ENCODE measurements at regions not wholly inside any gene's neighbourhood (a gene's known extent, or its start where the extent isn't known, plus 50 kb on each side); places are given as distances from the start of the nearest gene placed in this dataset.

DNA sequence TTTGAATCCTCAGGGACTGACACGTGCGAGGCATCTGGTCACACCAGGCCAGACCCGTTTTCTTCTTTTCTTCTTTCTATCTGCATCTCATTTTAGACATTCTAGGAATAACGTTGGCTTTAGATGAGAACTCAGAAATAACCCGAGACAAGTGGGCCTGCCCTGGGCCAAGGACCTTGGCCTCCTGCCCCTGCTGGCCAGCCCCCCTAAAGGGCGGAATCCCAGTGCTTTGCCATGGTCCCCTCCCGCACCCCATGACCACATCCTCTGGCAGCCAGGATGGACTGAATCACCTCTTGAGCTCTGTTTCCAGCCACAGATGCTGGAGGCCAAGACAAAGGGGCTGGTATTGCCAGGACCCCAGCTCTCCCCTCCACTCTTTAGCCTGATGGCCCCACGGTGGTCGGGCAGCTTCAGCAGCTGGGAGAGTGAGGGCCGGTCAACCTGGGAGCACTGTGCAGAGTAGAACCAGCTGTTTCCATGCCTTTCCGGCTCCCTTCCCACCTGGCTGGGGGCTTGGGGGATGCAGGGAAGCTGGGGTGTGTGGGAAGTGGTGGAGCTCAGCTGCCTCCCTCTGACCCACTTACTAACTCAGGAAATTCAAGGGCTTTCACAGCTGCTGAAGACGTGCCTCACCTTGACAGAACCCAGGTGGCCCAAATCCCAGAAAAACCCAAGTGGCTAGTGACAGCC lies 190.9 kb downstream of the FAM43A start:
- DNase-seq (ENCODE audit: low read depth in 6 of 9, low spot score in 9 of 9), result no peak
- H3K4me1 ChIP-seq (ENCODE audit: control insufficient read depth in 2 of 2, insufficient read depth in 2 of 2, low read length in 2 of 2), result peaks cover 2 to 26% of the 10 kb centered on the region in 2 donors

DNA sequence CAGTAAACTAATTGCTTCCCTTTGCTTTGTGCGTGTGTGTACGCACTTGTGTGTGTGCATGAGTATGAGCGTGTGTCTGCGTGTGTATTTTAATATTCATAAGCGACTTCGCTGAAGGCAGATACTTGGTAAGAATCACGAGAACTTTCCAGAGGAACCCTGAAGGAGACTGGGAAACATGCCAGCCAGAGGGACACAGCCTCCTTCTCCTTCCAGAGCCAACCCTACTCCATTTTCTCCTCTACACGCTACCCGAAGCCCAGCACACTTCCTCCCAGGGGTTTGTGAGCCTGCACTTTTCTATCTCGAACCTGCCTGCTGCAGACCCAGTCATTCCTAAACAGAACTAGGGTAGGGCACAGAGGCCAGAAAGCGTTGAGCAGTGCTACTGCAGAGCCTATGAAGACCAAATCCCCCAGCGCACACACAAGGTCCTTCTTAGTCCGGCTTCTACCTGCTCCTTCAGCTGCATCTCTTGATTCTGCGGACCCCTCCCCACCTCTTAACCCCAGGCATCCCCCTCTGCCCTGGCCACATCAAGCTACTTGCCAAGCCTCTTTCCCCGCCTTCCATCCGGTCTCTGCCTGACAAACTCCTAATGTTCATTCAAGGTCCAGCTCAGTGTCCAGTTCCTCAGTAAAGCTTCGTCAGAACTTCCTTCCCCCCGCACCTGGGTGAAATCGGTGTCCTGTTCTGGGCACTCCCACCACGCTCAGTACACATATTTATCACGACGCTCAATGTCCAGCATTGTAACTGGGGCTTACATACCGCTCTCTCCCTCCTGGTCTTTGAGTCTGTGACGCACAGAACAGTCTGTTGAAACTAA lies 191.8 kb downstream of the FAM43A start:
- WGBS, result 94% methylated on average over 24 of the region's 24 CpGs
- no peak for DNase-seq (ENCODE audit: low read depth in 6 of 9, low spot score in 9 of 9)
- H3K4me3 ChIP-seq (ENCODE audit: low read length in 2 of 2), result no peak overlapping the region
- no peak overlapping the region for H3K27ac ChIP-seq (ENCODE audit: low read depth in 1 of 2, low read length in 1 of 2)
- no peaks in the 10 kb centered on the region for H3K27me3 ChIP-seq (ENCODE audit: control insufficient read depth in 2 of 2, insufficient read depth in 1 of 2, low read length in 1 of 2)
- H3K9me3 ChIP-seq (ENCODE audit: control insufficient read depth in 2 of 2, insufficient read depth in 1 of 2, low read length in 1 of 2), result no peaks in the 10 kb centered on the region
- peaks cover 2 to 24% of the 10 kb centered on the region in 2 donors for H3K4me1 ChIP-seq (ENCODE audit: control insufficient read depth in 2 of 2, insufficient read depth in 2 of 2, low read length in 2 of 2)
- H3K36me3 ChIP-seq (ENCODE audit: control insufficient read depth in 2 of 2, insufficient read depth in 2 of 2, low read length in 1 of 2), result no peaks in the 10 kb centered on the region

More for the DNA sequence above, 190.9 kb downstream of the FAM43A start:
- Histone ChIP-seq H3K4me3 (ENCODE audit: low read length in 2 of 2) (no peak overlapping the region), H3K27ac (ENCODE audit: low read depth in 1 of 2, low read length in 1 of 2) (no peak overlapping the region), H3K36me3 (ENCODE audit: control insufficient read depth in 2 of 2, insufficient read depth in 2 of 2, low read length in 1 of 2) (no peaks in the 10 kb centered on the region), H3K9me3 (ENCODE audit: control insufficient read depth in 2 of 2, insufficient read depth in 1 of 2, low read length in 1 of 2) (no peaks in the 10 kb centered on the region), H3K27me3 (ENCODE audit: control insufficient read depth in 2 of 2, insufficient read depth in 1 of 2, low read length in 1 of 2) (no peaks in the 10 kb centered on the region)
- WGBS, result 95% methylated on average over 12 of the region's 12 CpGs

DNA sequence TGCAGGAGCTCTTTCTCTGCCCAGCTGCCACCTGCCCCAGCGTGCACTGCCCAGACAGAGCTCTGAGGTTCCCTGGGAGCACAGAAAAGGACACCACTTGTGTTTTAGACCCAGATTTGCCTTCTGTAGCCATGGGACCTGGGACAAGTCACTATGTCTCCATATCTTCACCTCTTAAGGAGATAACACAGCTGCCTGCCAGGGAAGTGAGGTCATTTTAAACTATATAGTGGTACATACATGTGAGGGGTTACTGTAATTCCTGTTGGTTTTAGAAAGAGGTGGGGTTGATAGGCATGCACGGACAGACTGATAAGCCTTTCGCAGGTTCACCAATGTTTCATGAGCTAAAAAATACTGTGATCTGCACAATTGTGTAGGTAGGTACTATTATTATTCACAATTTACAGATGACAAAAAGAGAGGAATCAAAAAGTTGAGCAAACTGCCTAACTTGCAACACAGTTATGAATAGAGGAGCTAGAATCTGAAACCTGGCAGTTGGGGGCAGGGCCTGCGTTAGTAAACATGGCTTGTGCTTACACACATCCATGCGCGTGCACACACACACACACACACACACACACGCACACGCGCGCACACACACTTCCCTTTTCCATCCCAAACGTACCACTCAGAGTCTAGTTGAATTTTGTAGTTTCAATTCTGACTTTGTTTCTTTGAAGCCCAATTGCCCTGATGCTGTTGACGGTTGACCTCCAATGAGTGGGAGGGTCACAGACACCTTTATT lies 193.6 kb downstream of the FAM43A start:
- peak in 3 of 9 donors; percentile 5 to 50 (median 18) for DNase-seq (ENCODE audit: low read depth in 6 of 9, low spot score in 9 of 9)
- H3K36me3 ChIP-seq (ENCODE audit: control insufficient read depth in 2 of 2, insufficient read depth in 2 of 2, low read length in 1 of 2), result no peaks in the 10 kb centered on the region
- no peak overlapping the region for H3K4me3 ChIP-seq (ENCODE audit: low read length in 2 of 2)
- H3K27ac ChIP-seq (ENCODE audit: low read depth in 1 of 2, low read length in 1 of 2), result no peak overlapping the region
- peaks cover 0 to 4% of the 10 kb centered on the region in 2 donors for H3K9me3 ChIP-seq (ENCODE audit: control insufficient read depth in 2 of 2, insufficient read depth in 1 of 2, low read length in 1 of 2)
- 31% methylated on average over 12 of the region's 12 CpGs for WGBS
- H3K4me1 ChIP-seq (ENCODE audit: control insufficient read depth in 2 of 2, insufficient read depth in 2 of 2, low read length in 2 of 2), result peaks cover 2 to 24% of the 10 kb centered on the region in 2 donors
- no peaks in the 10 kb centered on the region for H3K27me3 ChIP-seq (ENCODE audit: control insufficient read depth in 2 of 2, insufficient read depth in 1 of 2, low read length in 1 of 2)

DNA sequence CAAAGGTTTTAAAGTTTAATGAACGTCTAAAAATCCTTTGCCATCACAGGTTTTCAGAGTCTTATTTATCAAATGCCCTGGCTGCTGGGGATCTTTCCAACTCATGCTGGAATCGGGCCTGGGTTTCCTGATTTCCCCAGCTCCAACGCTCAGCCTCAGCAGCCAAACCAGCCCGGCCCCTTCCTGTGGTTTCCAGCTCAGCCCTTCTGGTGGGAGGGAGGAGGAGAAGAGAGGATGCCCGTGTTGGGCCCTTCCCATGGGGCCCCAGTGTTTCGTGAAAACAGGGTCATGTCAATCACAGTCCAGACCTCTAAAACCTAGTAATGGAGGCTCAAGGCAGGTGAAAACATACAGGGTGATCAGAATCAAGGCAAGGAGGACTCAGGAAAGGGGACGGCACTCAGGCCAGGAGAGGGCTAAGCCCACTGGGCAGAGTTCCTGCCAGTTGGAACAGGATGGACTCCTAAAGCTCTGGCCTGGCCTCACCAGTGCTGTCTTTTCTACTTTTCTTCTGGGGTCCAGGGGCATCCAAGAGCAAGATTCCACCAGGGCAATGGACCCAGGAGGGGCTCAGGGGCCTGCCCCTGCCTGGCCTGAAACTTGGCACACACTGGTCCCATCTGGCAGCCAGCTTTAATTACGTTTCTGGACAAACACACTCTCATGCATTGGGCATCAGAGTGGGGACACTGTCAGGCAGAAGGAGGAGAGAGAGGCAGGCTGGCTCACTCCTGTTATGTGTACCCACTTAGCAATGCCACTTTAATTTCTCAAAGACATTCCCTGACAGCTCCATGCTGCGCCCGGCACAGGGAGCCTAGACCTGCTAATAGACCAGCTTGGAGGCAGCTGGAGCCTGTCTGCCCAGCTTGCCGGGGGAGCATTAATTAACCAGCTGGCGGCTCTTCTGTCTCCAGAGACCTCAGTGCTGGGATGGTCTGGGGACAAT lies 194.6 kb downstream of the FAM43A start:
- Histone ChIP-seq H3K27me3 (ENCODE audit: control insufficient read depth in 2 of 2, insufficient read depth in 1 of 2, low read length in 1 of 2) (no peaks in the 10 kb centered on the region), H3K27ac (ENCODE audit: low read depth in 1 of 2, low read length in 1 of 2) (no peak overlapping the region), H3K36me3 (ENCODE audit: control insufficient read depth in 2 of 2, insufficient read depth in 2 of 2, low read length in 1 of 2) (no peaks in the 10 kb centered on the region), H3K4me1 (ENCODE audit: control insufficient read depth in 2 of 2, insufficient read depth in 2 of 2, low read length in 2 of 2) (peaks cover 2 to 24% of the 10 kb centered on the region in 2 donors), H3K9me3 (ENCODE audit: control insufficient read depth in 2 of 2, insufficient read depth in 1 of 2, low read length in 1 of 2) (peaks cover 0 to 12% of the 10 kb centered on the region in 2 donors), H3K4me3 (ENCODE audit: low read length in 2 of 2) (no peak overlapping the region)
- 48% methylated on average over 12 of the region's 12 CpGs for WGBS
- peak in 2 of 9 donors; percentile 7 to 31 for DNase-seq (ENCODE audit: low read depth in 6 of 9, low spot score in 9 of 9)

DNA sequence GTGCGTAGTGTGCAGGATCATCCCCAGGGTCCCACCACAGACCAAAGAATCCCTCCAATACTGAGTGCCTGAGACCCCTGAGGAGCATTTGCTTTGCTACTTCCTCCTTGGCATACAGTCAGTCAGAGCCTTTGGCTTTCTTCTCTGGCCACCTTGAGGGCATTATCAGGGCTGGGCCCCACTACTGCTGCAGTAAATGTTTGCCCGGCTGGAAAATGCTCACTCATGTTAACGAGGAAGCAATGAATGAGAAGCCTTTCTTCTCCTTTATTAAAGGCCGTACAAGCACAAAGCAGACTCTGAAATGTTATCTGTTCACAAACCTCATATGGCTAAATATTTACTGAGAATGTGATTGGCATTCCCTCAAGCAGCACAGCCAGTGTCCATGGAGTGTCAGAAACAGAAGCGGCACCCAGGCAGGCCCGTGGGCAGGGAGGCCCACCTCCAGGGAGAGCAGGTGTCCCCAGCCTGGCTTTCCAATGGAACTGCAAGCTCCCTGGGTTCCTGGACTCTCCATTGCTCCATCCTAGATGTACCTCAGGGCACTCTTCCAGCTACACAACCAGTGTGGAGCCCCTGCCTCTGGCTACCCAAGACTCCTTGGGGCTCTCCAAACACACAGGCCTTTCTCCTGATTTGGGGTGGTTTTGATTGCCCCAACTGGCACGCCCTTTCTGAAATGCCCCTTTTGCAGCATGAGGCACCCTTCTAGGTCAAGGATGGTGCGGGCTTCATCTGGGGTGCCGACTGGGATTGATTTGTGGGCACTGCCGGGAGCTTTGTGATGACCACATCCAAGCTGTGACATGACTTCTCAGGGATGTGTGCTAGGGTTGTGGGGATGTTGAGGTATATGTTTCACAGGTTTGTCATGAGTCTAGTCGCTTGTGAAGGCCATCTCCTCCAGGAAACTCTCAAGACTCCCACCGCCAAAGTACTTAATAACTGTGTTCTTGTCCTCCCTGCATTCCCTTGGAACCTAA lies 195.6 kb downstream of the FAM43A start:
- Histone ChIP-seq H3K4me3 (ENCODE audit: low read length in 2 of 2) (no peak overlapping the region), H3K27ac (ENCODE audit: low read depth in 1 of 2, low read length in 1 of 2) (no peak overlapping the region), H3K9me3 (ENCODE audit: control insufficient read depth in 2 of 2, insufficient read depth in 1 of 2, low read length in 1 of 2) (peaks cover 0 to 12% of the 10 kb centered on the region in 2 donors), H3K4me1 (ENCODE audit: control insufficient read depth in 2 of 2, insufficient read depth in 2 of 2, low read length in 2 of 2) (peaks cover 2 to 24% of the 10 kb centered on the region in 2 donors), H3K36me3 (ENCODE audit: control insufficient read depth in 2 of 2, insufficient read depth in 2 of 2, low read length in 1 of 2) (no peaks in the 10 kb centered on the region), H3K27me3 (ENCODE audit: control insufficient read depth in 2 of 2, insufficient read depth in 1 of 2, low read length in 1 of 2) (no peaks in the 10 kb centered on the region)
- 88% methylated on average over 12 of the region's 12 CpGs for WGBS
- no peak for DNase-seq (ENCODE audit: low read depth in 6 of 9, low spot score in 9 of 9)

DNA sequence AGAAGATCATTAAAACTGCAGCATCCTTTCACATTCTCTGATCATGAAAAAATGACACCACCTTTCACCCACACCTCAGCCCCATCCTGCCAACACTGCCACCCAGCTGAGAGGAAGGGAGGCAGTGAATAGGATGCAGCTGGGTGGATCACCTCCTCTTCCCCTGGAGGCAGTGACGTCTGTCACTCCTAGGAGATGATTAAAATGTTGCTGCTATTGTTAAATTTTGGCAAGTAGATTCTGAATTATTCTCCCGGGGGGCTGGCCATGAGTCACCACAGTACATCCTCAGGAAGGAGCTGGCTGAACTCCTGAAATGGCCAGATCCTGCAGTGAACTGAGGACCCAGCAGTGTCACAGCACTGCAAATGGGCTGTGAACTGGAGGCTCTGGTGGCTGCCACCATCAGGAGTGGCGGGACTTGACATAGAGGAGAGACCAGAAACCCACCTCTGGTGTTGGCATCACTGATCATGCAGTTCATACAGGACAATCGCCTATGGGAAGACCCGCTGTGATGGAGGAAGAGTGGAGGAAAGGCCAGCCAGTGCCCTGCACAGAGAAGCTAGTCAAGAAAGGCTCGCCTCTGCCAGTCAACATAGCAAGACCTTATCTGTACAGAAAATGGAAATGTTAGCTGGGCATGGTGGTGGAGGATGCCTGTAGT lies 199.1 kb downstream of the FAM43A start:
- no peak overlapping the region for H3K27ac ChIP-seq (ENCODE audit: low read depth in 1 of 2, low read length in 1 of 2)
- WGBS, result 94% methylated on average over 6 of the region's 6 CpGs
- H3K4me1 ChIP-seq (ENCODE audit: control insufficient read depth in 2 of 2, insufficient read depth in 2 of 2, low read length in 2 of 2), result peaks cover 0 to 13% of the 10 kb centered on the region in 2 donors
- H3K9me3 ChIP-seq (ENCODE audit: control insufficient read depth in 2 of 2, insufficient read depth in 1 of 2, low read length in 1 of 2), result peaks cover 0 to 16% of the 10 kb centered on the region in 2 donors
- H3K27me3 ChIP-seq (ENCODE audit: control insufficient read depth in 2 of 2, insufficient read depth in 1 of 2, low read length in 1 of 2), result no peaks in the 10 kb centered on the region
- H3K36me3 ChIP-seq (ENCODE audit: control insufficient read depth in 2 of 2, insufficient read depth in 2 of 2, low read length in 1 of 2), result no peaks in the 10 kb centered on the region
- H3K4me3 ChIP-seq (ENCODE audit: low read length in 2 of 2), result no peak overlapping the region
- DNase-seq (ENCODE audit: low read depth in 6 of 9, low spot score in 9 of 9), result no peak

DNA sequence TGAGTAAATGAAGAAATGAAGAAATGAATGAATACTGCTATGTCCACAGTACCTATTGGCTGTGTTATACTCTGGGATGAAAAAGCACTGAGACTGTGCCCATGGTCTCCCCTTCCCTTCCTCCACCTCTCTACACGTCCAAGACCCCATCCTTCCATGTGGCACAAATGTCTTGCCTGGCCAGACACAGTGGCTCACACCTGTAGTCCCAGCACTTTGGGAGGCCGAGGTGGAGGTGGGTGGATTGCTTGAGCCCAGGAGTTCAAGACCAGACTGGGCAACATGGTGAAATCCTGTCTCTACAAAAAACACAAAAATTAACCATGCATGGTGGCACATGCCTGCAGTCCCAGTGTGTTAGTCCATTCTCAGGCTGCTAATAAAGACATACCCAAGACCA lies 200.1 kb downstream of the FAM43A start:
- DNase-seq (ENCODE audit: low read depth in 6 of 9, low spot score in 9 of 9), result no peak
- WGBS, result 96% methylated on average over 2 of the region's 2 CpGs
- Histone ChIP-seq H3K9me3 (ENCODE audit: control insufficient read depth in 2 of 2, insufficient read depth in 1 of 2, low read length in 1 of 2) (peaks cover 0 to 16% of the 10 kb centered on the region in 2 donors), H3K27me3 (ENCODE audit: control insufficient read depth in 2 of 2, insufficient read depth in 1 of 2, low read length in 1 of 2) (no peaks in the 10 kb centered on the region), H3K4me1 (ENCODE audit: control insufficient read depth in 2 of 2, insufficient read depth in 2 of 2, low read length in 2 of 2) (peaks cover 0 to 4% of the 10 kb centered on the region in 2 donors), H3K4me3 (ENCODE audit: low read length in 2 of 2) (no peak overlapping the region), H3K27ac (ENCODE audit: low read depth in 1 of 2, low read length in 1 of 2) (no peak overlapping the region), H3K36me3 (ENCODE audit: control insufficient read depth in 2 of 2, insufficient read depth in 2 of 2, low read length in 1 of 2) (no peaks in the 10 kb centered on the region)

Measured in thymus (tissue), 11 donors.